ENCODE measurements at regions not wholly inside any gene's neighbourhood (a gene's known extent, or its start where the extent isn't known, plus 50 kb on each side); places are given as distances from the start of the nearest gene placed in this dataset.

DNA sequence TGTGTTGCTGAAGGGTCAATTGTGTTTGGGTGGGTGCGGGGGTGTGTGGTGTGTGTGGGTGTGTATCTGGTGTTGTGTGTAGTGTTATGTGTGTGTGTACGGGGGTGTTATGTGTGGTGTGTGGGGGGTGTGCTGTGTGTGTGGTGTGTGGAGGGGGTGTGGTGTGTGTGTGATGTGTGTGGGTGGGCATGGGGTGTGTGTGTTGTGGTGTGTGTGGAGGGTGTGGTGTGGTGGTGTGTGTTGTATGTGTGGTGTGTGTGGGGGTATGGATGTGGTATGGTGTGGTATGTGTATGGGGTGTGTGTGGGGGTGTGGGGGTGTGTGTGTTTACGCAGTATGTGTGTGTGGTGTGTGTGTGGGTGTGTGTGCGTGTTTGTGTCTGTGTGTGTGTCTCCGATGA is 110.8 kb downstream of the ZNF22 start:
- TF ChIP-seq, protein P1, sequence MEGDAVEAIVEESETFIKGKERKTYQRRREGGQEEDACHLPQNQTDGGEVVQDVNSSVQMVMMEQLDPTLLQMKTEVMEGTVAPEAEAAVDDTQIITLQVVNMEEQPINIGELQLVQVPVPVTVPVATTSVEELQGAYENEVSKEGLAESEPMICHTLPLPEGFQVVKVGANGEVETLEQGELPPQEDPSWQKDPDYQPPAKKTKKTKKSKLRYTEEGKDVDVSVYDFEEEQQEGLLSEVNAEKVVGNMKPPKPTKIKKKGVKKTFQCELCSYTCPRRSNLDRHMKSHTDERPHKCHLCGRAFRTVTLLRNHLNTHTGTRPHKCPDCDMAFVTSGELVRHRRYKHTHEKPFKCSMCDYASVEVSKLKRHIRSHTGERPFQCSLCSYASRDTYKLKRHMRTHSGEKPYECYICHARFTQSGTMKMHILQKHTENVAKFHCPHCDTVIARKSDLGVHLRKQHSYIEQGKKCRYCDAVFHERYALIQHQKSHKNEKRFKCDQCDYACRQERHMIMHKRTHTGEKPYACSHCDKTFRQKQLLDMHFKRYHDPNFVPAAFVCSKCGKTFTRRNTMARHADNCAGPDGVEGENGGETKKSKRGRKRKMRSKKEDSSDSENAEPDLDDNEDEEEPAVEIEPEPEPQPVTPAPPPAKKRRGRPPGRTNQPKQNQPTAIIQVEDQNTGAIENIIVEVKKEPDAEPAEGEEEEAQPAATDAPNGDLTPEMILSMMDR (conservative IDR thresholded peaks at IDR 0.05; ENCODE audit: low read depth, low read length), result no peak
- no peak for TF ChIP-seq RCOR1 (IDR thresholded peaks at IDR 0.05; ENCODE audit: insufficient replicate concordance, low read length)
- no peak for TF ChIP-seq POLR2A (IDR thresholded peaks at IDR 0.05; ENCODE audit: low read depth, low read length)
- TF ChIP-seq SMC3 (IDR thresholded peaks at IDR 0.05; ENCODE audit: low read depth, low read length), result no peak
- no peak for TF ChIP-seq FOS (IDR thresholded peaks at IDR 0.05; ENCODE audit: low read depth, low read length)
- no peak for TF ChIP-seq RAD21 (IDR thresholded peaks at IDR 0.05; ENCODE audit: low read length)
- TF ChIP-seq, protein P2, sequence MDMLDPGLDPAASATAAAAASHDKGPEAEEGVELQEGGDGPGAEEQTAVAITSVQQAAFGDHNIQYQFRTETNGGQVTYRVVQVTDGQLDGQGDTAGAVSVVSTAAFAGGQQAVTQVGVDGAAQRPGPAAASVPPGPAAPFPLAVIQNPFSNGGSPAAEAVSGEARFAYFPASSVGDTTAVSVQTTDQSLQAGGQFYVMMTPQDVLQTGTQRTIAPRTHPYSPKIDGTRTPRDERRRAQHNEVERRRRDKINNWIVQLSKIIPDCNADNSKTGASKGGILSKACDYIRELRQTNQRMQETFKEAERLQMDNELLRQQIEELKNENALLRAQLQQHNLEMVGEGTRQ (IDR thresholded peaks at IDR 0.05; ENCODE audit: low read depth, low read length), result no peak
- TF ChIP-seq, protein P3, sequence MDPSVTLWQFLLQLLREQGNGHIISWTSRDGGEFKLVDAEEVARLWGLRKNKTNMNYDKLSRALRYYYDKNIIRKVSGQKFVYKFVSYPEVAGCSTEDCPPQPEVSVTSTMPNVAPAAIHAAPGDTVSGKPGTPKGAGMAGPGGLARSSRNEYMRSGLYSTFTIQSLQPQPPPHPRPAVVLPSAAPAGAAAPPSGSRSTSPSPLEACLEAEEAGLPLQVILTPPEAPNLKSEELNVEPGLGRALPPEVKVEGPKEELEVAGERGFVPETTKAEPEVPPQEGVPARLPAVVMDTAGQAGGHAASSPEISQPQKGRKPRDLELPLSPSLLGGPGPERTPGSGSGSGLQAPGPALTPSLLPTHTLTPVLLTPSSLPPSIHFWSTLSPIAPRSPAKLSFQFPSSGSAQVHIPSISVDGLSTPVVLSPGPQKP (IDR thresholded peaks at IDR 0.05; ENCODE audit: borderline replicate concordance, low read depth, low read length), result no peak
- no peak for TF ChIP-seq CEBPB (IDR thresholded peaks at IDR 0.05; ENCODE audit: low read depth, low read length)
- no peak for TF ChIP-seq BHLHE40 (IDR thresholded peaks at IDR 0.05; ENCODE audit: low read depth, low read length)
